ENCODE measurements at regions not wholly inside any gene's neighbourhood (a gene's known extent, or its start where the extent isn't known, plus 50 kb on each side); places are given as distances from the start of the nearest gene placed in this dataset.
"Not testable (repeated sequence)": the region's sequence is repeated elsewhere in the genome, so short reads cannot be mapped to it uniquely, and the experiment has no call there.

DNA sequence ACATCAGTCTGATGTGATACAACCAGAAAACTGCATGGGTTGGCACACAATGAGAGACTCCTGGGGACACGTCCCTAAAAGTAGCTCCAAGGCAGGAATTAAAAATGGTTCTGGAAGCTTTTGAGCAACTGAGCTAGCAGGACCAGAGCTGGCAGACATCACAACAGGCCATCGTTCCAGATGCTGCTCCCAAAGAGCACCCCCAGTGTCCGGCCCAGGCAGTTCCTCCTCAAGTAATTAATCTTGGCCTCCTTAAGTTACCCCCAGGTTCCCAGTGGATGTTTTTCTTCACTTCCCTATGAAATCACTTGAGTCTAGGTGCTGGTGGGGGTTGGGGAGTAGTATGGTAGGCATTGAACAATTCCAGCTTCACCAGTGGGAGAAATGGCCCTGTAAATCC lies 711.6 kb downstream of the MECOM start:
- Histone ChIP-seq H3K4me3 (no peak overlapping the region), H3K27ac (no peak overlapping the region)
- DNase-seq (ENCODE audit: low spot score): no peak
- TF ChIP-seq, protein P1, sequence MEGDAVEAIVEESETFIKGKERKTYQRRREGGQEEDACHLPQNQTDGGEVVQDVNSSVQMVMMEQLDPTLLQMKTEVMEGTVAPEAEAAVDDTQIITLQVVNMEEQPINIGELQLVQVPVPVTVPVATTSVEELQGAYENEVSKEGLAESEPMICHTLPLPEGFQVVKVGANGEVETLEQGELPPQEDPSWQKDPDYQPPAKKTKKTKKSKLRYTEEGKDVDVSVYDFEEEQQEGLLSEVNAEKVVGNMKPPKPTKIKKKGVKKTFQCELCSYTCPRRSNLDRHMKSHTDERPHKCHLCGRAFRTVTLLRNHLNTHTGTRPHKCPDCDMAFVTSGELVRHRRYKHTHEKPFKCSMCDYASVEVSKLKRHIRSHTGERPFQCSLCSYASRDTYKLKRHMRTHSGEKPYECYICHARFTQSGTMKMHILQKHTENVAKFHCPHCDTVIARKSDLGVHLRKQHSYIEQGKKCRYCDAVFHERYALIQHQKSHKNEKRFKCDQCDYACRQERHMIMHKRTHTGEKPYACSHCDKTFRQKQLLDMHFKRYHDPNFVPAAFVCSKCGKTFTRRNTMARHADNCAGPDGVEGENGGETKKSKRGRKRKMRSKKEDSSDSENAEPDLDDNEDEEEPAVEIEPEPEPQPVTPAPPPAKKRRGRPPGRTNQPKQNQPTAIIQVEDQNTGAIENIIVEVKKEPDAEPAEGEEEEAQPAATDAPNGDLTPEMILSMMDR (IDR thresholded peaks at IDR 0.05): no peak

DNA sequence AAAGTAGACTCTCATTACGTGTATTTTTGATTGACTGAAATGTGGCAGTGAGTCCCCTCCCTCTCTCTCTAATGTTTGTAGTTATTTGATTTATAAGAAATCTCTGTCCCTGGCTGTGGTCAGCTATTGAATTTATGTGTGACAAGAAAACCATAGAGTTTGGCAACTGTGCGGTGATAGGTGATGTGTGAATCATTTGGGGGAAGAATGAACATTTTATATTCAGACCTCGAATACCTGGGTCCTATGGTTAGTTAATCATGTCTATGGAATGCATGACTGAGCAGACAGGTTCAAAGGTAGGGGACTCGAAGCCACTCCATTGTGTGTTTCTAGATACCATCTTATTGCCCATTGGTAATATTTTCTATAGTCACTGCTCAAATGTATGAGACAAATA lies 712.1 kb downstream of the MECOM start:
- TF ChIP-seq, protein P1 (IDR thresholded peaks at IDR 0.05): no peak
- Histone ChIP-seq H3K27ac (no peak overlapping the region), H3K4me3 (no peak overlapping the region)
- no peak for DNase-seq (ENCODE audit: low spot score)

DNA sequence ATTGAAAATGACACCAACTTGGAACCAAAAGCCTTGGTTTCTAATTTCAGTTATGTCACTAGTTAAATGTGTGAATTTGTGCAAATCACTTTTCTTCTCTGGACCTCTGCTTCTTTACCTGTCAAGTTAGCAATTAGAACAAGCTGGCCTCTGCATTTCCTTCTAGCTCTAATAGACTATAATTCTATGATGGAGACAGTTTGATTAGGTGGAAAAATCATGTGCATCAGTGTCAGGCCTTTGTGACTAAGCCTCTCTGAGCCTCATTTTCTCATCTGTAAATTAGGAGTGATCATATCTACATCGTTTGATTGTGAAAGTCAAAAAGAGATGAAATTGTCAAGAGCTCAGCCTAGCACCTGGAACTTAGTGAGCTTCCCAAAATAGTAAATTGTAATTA lies 712.9 kb downstream of the MECOM start:
- TF ChIP-seq, protein P1 (IDR thresholded peaks at IDR 0.05): no peak
- no peak for DNase-seq (ENCODE audit: low spot score)
- H3K4me3 ChIP-seq: no peak overlapping the region
- no peak overlapping the region for H3K27ac ChIP-seq

DNA sequence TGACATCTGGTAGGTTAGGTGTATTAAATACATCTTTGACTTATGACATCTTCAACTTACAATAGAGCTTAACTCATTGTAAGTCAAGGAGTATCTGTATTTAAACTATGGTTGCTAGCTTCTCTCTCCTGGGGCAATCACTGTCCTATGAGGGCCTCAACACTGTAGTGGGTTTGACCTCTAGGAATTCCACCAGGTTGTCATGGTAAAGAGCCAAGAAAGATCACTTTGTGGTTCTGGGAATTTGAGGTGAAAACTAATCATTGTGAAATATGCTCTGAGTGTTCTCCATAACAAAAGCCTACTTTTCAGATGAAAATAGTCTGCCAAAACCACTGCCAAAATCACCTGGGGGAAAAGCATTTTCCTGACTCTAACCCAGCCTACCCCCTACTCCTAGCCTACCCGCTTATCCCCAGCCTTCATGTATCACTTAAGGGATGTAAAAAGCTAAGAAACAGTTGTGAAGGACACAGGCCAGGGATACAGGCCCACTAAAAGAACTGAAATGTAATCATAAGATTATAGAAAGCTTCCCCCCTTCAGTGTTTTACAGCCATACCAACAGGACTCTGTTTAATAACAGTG lies 723.8 kb downstream of the MECOM start:
- H3K27ac ChIP-seq: no peak overlapping the region
- TF ChIP-seq, protein P1 (IDR thresholded peaks at IDR 0.05): no peak
- no peak overlapping the region for H3K4me3 ChIP-seq
- DNase-seq (ENCODE audit: low spot score): no peak

DNA sequence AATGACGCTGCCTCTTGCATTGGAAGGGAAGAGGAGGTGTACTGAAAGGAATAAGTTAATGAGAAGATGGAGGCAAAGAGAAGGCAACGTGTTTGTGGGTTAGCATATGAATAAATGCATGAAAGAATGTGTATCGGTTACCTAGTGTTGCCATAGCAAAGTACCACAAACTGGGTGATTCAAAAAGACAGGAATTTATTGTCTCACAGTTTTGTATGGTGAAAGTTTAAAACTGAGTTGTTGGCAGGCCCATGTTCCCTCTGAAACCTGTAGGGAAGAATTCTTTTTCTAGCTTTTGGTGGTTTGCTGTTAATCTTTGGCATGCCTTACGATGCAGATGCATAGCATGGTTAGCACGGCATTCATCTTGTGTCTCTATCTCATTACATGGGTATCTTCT lies 729.9 kb downstream of the MECOM start:
- no peak for DNase-seq (ENCODE audit: low spot score)
- no peak overlapping the region for H3K27ac ChIP-seq
- H3K4me3 ChIP-seq: no peak overlapping the region
- TF ChIP-seq, protein P1 (IDR thresholded peaks at IDR 0.05): no peak

DNA sequence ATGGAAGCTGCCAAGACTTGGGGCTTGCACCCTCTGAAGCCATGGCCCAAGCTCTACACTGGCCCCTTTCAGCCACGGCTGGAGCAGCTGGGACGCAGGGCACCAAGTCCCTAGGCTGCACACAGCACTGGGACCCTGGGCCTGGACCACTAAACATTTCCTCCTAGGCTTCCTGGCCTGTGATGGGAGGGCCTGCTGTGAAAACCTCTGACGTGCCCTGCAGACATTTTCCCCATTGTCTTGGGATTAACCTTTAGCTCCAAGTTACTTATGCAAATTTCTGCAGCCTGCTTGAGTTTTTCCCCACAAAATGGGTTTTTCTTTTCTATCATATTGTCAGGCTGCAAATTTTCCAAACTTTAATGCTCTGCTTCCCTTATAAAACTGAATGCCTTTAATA lies 733.5 kb downstream of the MECOM start:
- not testable (repeated sequence) for DNase-seq (ENCODE audit: low spot score); H3K4me3 ChIP-seq; H3K27ac ChIP-seq

DNA sequence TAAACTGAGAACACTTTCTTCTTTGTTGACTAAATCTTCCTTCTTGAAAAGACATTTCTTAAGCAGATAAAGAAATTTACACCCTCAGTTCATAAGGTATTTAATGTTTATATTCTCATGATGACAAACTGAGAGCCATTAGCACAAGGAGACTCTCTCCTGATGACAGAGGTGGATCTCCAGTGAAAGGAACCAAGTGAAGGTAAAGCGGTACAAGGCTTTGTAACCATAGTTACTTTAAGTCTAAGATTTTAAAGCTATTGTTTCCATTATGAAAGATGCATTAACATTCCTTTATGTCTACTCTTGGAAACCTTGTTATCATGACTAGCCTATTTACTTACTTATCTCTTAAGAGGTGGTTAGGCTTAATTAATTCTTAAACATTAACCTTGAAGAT lies 737.1 kb downstream of the MECOM start:
- TF ChIP-seq, protein P1 (IDR thresholded peaks at IDR 0.05): no peak
- no peak for DNase-seq (ENCODE audit: low spot score)
- Histone ChIP-seq H3K27ac (no peak overlapping the region), H3K4me3 (no peak overlapping the region)

DNA sequence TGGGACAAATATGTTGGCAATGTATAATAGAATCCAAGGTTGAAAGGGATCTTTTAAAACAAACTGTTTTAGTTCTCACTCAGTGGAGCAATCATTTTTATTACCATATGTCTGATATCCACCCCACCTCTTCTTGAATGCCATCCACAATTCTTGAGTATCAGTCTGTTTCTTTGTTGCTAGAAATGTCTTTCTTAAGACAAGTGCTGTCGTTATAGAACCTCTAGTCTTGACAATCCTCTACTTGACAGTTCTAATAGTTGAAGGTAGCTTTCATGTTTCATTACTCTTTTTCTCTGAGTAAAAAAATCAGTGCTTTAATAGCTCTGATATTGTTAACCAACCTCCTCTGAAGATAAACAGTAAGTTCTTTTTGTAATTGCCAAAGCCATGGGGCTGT lies 737.9 kb downstream of the MECOM start:
- no peak overlapping the region for H3K4me3 ChIP-seq
- TF ChIP-seq, protein P1 (IDR thresholded peaks at IDR 0.05): no peak

More for the DNA sequence above, 737.9 kb downstream of the MECOM start:
- DNase-seq (ENCODE audit: low spot score): no peak
- no peak overlapping the region for H3K27ac ChIP-seq

All from coronary artery (tissue), 2 donors.